Fibroblast of lung (primary cell): ENCODE measurements at regions not wholly inside any gene's neighbourhood (a gene's known extent, or its start where the extent isn't known, plus 50 kb on each side); places are given as distances from the start of the nearest gene placed in this dataset.

Experiments
- DNase-seq, 2 donors: peaks; one replicate each; pipeline versions ENCODE4 v3.0.0 to v3.0.0-alpha.2; 2010; ENCODE audit warnings: low read depth in 2 of 2
- H2AFZ ChIP-seq: 2 replicates; pipeline ENCODE4 v1.5.1; 2012; ENCODE audit warnings: low read length, control low read depth, inconsistent platforms
- H3K27ac ChIP-seq: 2 replicates; pipeline ENCODE4 v1.5.1; 2011; ENCODE audit warnings: low read length, control low read depth; ENCODE audit not compliant: insufficient read depth
- H3K27me3 ChIP-seq: 2 replicates; pipeline ENCODE4 v1.5.1; 2011; ENCODE audit warnings: mild to moderate bottlenecking, low read length; ENCODE audit not compliant: control insufficient read depth, insufficient read depth
- H3K36me3 ChIP-seq: 2 replicates; pipeline ENCODE4 v1.5.1; 2011; ENCODE audit warnings: low read length; ENCODE audit not compliant: control insufficient read depth, insufficient read depth
- H3K4me1 ChIP-seq: 2 replicates; pipeline ENCODE4 v1.5.1; 2011; ENCODE audit warnings: low read length; ENCODE audit not compliant: control insufficient read depth, insufficient read depth; ENCODE audit errors: extremely low read depth
- H3K4me2 ChIP-seq: 2 replicates; pipeline ENCODE4 v1.5.1; 2011; ENCODE audit warnings: low read length, control low read depth; ENCODE audit not compliant: insufficient read depth; ENCODE audit errors: extremely low read depth
- H3K4me3 ChIP-seq, 4 experiments: fragments of 200-600 bp in 1 of 4; sonication (generic) in 1 of 4; replicated peaks in 1 of 4; 2 replicates each; pipeline ENCODE4 v1.5.1; 2011 to 2016; ENCODE audit warnings: low read length in 4 of 4, low read depth in 3 of 4, mild to moderate bottlenecking in 3 of 4, control low read depth in 2 of 4, inconsistent platforms in 1 of 4, mixed read lengths in 1 of 4; ENCODE audit not compliant: insufficient read depth in 1 of 4; ENCODE audit errors: control extremely low read depth in 1 of 4
- H3K79me2 ChIP-seq: 2 replicates; pipeline ENCODE4 v1.5.1; 2012; ENCODE audit warnings: mild to moderate bottlenecking, low read length, inconsistent platforms; ENCODE audit not compliant: control insufficient read depth, insufficient read depth
- H3K9ac ChIP-seq: 2 replicates; pipeline ENCODE4 v1.5.1; 2011; ENCODE audit warnings: mild to moderate bottlenecking, low read length, control low read depth; ENCODE audit not compliant: insufficient read depth
- H3K9me3 ChIP-seq: 2 replicates; pipeline ENCODE4 v1.5.1; 2012; ENCODE audit warnings: low read depth, low read length; ENCODE audit not compliant: control insufficient read depth, insufficient read depth
- H4K20me1 ChIP-seq: 2 replicates; pipeline ENCODE4 v1.5.1; 2011; ENCODE audit warnings: low read length; ENCODE audit not compliant: control insufficient read depth, insufficient read depth; ENCODE audit errors: extremely low read depth
- EZH2 ChIP-seq: IDR thresholded peaks from 2 replicates; pipeline ENCODE4 v1.5.1; 2012; ENCODE audit warnings: low read length, control low read depth, mild to moderate bottlenecking; ENCODE audit errors: missing control alignments
- TF ChIP-seq, protein P1 (sequence below), 2 donors: IDR thresholded peaks in 1 of 2; conservative IDR thresholded peaks in 1 of 2; 1 replicate in 1 of 2; 2 replicates in 1 of 2; pipeline ENCODE4 v1.5.1; 2011 to 2012; ENCODE audit warnings: low read length in 2 of 2, control low read depth in 1 of 2, inconsistent platforms in 1 of 2, low read depth in 1 of 2, mild to moderate bottlenecking in 1 of 2

DNA sequence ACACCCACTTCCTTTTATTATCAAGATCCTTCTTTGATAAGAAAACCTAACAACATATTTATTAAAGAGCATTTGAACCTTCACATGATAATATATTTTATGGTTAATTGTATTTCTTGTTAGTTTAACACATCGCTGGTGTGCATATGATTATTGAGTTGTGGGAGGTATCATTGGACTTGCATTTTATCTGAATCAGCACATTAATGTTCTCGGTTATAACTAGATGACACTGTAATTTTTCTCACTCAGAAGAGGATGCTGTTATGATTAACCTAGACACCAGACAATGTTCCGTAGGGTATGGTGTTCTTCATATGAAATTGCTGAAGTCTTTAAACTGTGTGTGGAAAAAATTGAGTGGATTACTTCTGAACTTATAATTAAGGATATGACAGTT, 1188.3 kb upstream of the EPHA6 start:
- Histone ChIP-seq H3K79me2 (no peaks in the 10 kb centered on the region), H3K27me3 (no peaks in the 10 kb centered on the region), H3K27ac (no peak overlapping the region), H3K4me2 (no peak overlapping the region), H4K20me1 (no peaks in the 10 kb centered on the region), H3K9ac (no peak overlapping the region), H3K4me3 (no peak overlapping the region), H3K9me3 (no peaks in the 10 kb centered on the region), H3K4me1 (no peaks in the 10 kb centered on the region), H2AFZ (no peak overlapping the region), H3K36me3 (no peaks in the 10 kb centered on the region)
- no peak for DNase-seq
- TF ChIP-seq, protein P1, sequence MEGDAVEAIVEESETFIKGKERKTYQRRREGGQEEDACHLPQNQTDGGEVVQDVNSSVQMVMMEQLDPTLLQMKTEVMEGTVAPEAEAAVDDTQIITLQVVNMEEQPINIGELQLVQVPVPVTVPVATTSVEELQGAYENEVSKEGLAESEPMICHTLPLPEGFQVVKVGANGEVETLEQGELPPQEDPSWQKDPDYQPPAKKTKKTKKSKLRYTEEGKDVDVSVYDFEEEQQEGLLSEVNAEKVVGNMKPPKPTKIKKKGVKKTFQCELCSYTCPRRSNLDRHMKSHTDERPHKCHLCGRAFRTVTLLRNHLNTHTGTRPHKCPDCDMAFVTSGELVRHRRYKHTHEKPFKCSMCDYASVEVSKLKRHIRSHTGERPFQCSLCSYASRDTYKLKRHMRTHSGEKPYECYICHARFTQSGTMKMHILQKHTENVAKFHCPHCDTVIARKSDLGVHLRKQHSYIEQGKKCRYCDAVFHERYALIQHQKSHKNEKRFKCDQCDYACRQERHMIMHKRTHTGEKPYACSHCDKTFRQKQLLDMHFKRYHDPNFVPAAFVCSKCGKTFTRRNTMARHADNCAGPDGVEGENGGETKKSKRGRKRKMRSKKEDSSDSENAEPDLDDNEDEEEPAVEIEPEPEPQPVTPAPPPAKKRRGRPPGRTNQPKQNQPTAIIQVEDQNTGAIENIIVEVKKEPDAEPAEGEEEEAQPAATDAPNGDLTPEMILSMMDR (conservative IDR thresholded peaks at IDR 0.05 in 1 of 2, IDR thresholded peaks at IDR 0.05 in 1 of 2; ENCODE audit: low read depth in 1 of 2, low read length in 2 of 2), result no peak
- no peak for TF ChIP-seq EZH2

DNA sequence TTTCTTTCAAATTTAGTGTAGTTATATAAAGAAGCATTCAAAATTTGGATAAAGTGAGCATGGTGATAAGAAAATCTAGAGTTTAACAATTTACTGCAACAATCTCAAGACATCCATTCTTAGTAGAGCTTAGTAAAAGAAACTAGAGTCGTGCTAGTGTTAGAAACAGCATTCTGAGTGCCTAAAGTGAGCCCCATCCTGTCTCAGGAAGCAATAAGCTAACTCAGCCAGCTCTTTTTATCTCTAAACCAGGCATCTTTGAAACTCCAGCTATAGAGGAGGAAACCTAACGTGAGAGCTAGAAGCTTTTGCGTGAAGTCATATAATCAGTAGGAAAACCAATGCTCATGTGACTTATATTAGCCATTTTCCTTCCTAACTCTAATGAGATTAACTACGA, 1187.1 kb upstream of the EPHA6 start:
- Histone ChIP-seq H3K4me3 (no peak overlapping the region), H3K9ac (no peak overlapping the region), H3K27me3 (no peaks in the 10 kb centered on the region), H4K20me1 (no peaks in the 10 kb centered on the region), H3K79me2 (no peaks in the 10 kb centered on the region), H3K4me1 (no peaks in the 10 kb centered on the region), H3K36me3 (no peaks in the 10 kb centered on the region), H2AFZ (no peak overlapping the region), H3K9me3 (no peaks in the 10 kb centered on the region), H3K27ac (no peak overlapping the region), H3K4me2 (no peak overlapping the region)
- no peak for DNase-seq
- TF ChIP-seq EZH2, result no peak
- TF ChIP-seq, protein P1 (conservative IDR thresholded peaks at IDR 0.05 in 1 of 2, IDR thresholded peaks at IDR 0.05 in 1 of 2; ENCODE audit: low read depth in 1 of 2, low read length in 2 of 2), result no peak

DNA sequence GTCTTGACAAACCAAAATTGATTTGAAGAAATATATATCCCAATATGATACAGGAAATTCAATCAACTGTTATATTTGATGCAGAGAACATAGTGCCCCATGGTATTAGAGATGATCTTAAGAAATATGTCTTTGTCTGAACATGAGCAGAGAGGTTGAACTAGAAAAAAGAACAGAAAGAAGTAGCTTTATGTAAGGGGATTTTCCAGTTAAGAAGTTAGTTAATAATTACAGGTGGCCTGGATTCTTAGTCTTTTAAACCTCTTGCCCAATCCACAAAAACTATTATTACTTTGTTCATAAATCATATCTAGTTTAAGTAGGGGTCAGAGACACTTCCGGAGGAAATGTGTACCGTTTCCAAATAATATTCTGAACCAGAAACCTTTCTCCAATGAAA, 1186.7 kb upstream of the EPHA6 start:
- TF ChIP-seq, protein P1 (conservative IDR thresholded peaks at IDR 0.05 in 1 of 2, IDR thresholded peaks at IDR 0.05 in 1 of 2; ENCODE audit: low read depth in 1 of 2, low read length in 2 of 2), result no peak
- TF ChIP-seq EZH2, result no peak
- Histone ChIP-seq H3K36me3 (no peaks in the 10 kb centered on the region), H3K79me2 (no peaks in the 10 kb centered on the region), H4K20me1 (no peaks in the 10 kb centered on the region), H3K9ac (no peak overlapping the region), H3K27ac (no peak overlapping the region), H2AFZ (no peak overlapping the region), H3K9me3 (no peaks in the 10 kb centered on the region), H3K4me1 (no peaks in the 10 kb centered on the region), H3K4me3 (no peak overlapping the region), H3K27me3 (no peaks in the 10 kb centered on the region), H3K4me2 (no peak overlapping the region)
- DNase-seq, result no peak
